ENCODE measurements at regions not wholly inside any gene's neighbourhood (a gene's known extent, or its start where the extent isn't known, plus 50 kb on each side); places are given as distances from the start of the nearest gene placed in this dataset.

DNA sequence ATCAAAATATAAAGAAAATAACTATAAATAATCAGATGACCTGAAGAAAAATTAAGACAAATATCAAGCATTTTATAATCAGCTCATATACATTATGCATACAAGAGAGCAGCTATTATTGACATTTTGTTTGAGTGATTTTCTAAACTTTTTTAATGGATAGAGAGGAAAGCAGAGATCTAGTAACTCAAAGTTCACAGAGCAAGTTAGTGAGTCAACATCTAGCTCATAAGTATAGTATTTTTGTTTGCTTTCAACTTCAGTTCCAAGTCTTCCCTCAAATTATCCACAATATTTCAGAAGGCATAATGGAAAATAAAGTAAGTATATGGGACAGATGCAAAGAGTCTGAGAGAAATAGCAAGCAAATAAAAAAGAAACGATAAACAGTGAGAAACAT is 470.1 kb upstream of the ALCAM start (continued):
- TF ChIP-seq ZBTB11 (CRISPR knock-in tag; IDR thresholded peaks at IDR 0.05) (no peak), IKZF2 (IDR thresholded peaks at IDR 0.05) (no peak), SIX5 (IDR thresholded peaks at IDR 0.05; ENCODE audit: low read depth, low read length, severe bottlenecking) (no peak)

- in situ Hi-C loops (cut with MboI), result no loop called here
Observed at GRCh38 chr3:104901396-104901795, 465.3 kb upstream of the ALCAM start.

More at GRCh38 chr3:104901396-104901795, 465.3 kb upstream of the ALCAM start:
- RAD21 ChIA-PET (ENCODE audit: unreplicated experiment), result no interaction called here
- H4K20me1 ChIP-seq (ENCODE audit: control insufficient read depth, insufficient read depth), result no peaks in the 10 kb centered on the region
- no peak overlapping the region for H3K4me3 ChIP-seq
- DNase-seq (ENCODE audit: low read depth, low spot score) (no peak), FAIRE-seq (no peak), ATAC-seq (no peak)
- BruUV-seq (replicated peaks), result no TSS peak
- H3K36me3 ChIP-seq (ENCODE audit: control insufficient read depth in 2 of 2, insufficient read depth in 2 of 2, low read length in 1 of 2), result no peaks in the 10 kb centered on the region
- no peaks in the 10 kb centered on the region for H3K4me1 ChIP-seq (ENCODE audit: control insufficient read depth, insufficient read depth, low read length)
- no peaks in the 10 kb centered on the region for H3K79me2 ChIP-seq (ENCODE audit: control insufficient read depth, insufficient read depth, low read length)
- no peaks in the 10 kb centered on the region; the same call in 2 of the 3 replicates for H3K9me3 ChIP-seq (replicated peaks; ENCODE audit: control insufficient read depth, insufficient read depth, low read length)
- SMC1A ChIA-PET (ENCODE audit: uncharacterized antibody, unreplicated experiment), result no interaction called here
- intact Hi-C loops (cut with micrococcal nuclease; ENCODE audit: unreplicated experiment), result no loop called here
- WGBS (ENCODE audit: insufficient coverage, insufficient replicate concordance, low lambda C conversion rate, missing lambda C conversion rate), result 27% methylated on average over 3 of the region's 3 CpGs
- no peak overlapping the region for H3K9ac ChIP-seq (ENCODE audit: control insufficient read depth, insufficient read depth, low read length)
- H3K4me2 ChIP-seq (ENCODE audit: control insufficient read depth, insufficient read depth), result no peak overlapping the region
- POLR2A ChIA-PET, result no interaction called here
- H2AFZ ChIP-seq (ENCODE audit: control insufficient read depth, low read depth, low read length), result no peak overlapping the region
- CTCF ChIA-PET, result no interaction called here
- TF ChIP-seq CREB1 (IDR thresholded peaks at IDR 0.05; ENCODE audit: low read depth) (no peak), HSF1 (IDR thresholded peaks at IDR 0.05; ENCODE audit: low read depth, low read length) (no peak), HCFC1 (IDR thresholded peaks at IDR 0.05; ENCODE audit: low read length) (no peak), CBX5 (IDR thresholded peaks at IDR 0.05; ENCODE audit: low read depth) (no peak)
- no peak overlapping the region for H3K27ac ChIP-seq (ENCODE audit: control insufficient read depth, insufficient read depth)
- H3K27me3 ChIP-seq (replicated peaks in 1 of 2; ENCODE audit: control insufficient read depth in 2 of 2, insufficient read depth in 2 of 2, low read length in 1 of 2), result no peaks in the 10 kb centered on the region
